GM23338 (cell line): ENCODE measurements at regions not wholly inside any gene's neighbourhood (a gene's known extent, or its start where the extent isn't known, plus 50 kb on each side); places are given as distances from the start of the nearest gene placed in this dataset.

Experiments used
- ATAC-seq: fragments of 200-7000 bp; cut with Tn5 transposase; 3 replicates; pipeline ENCODE4 v1.9.1; 2020
- DNase-seq: peaks from one replicate; pipeline ENCODE4 v3.0.0-alpha.2; 2015; ENCODE audit warnings: low spot score
- H2AFZ ChIP-seq: fragments of 200-600 bp; sonication (generic); 2 replicates; pipeline ENCODE4 v1.8.0; 2016; ENCODE audit warnings: antibody characterized with exemption, mild to moderate bottlenecking, moderate library complexity
- H3F3A ChIP-seq: fragments of 200-600 bp; sonication (generic); replicated peaks from 2 replicates; pipeline ENCODE4 v1.8.0; 2017; ENCODE audit warnings: antibody characterized with exemption, mixed run types, low read depth
- H3K27ac ChIP-seq: fragments of 200-600 bp; sonication (generic); 2 replicates; pipeline ENCODE4 v1.6.1; 2016; ENCODE audit warnings: low read depth
- H3K27me3 ChIP-seq: fragments of 200-600 bp; sonication (generic); 2 replicates; pipeline ENCODE4 v1.8.0; 2016; ENCODE audit warnings: mild to moderate bottlenecking, mixed run types, moderate library complexity; ENCODE audit not compliant: insufficient read depth
- H3K36me3 ChIP-seq: fragments of 200-600 bp; sonication (generic); 2 replicates; pipeline ENCODE4 v1.8.0; 2016; ENCODE audit warnings: mild to moderate bottlenecking; ENCODE audit not compliant: insufficient read depth
- H3K4me1 ChIP-seq: fragments of 200-600 bp; sonication (generic); 2 replicates; pipeline ENCODE4 v1.8.0; 2016; ENCODE audit warnings: mild to moderate bottlenecking, moderate library complexity; ENCODE audit not compliant: insufficient read depth
- H3K4me2 ChIP-seq: fragments of 200-600 bp; sonication (generic); 2 replicates; pipeline ENCODE4 v1.7.1; 2017; ENCODE audit warnings: mixed run types
- H3K4me3 ChIP-seq: fragments of 200-600 bp; sonication (generic); 2 replicates; pipeline ENCODE4 v1.6.1; 2016; ENCODE audit warnings: mixed run types
- H3K79me2 ChIP-seq: fragments of 200-600 bp; sonication (generic); replicated peaks from 2 replicates; pipeline ENCODE4 v1.8.0; 2017; ENCODE audit warnings: mild to moderate bottlenecking; ENCODE audit not compliant: insufficient read depth
- H3K9me2 ChIP-seq: fragments of 200-600 bp; sonication (generic); 2 replicates; pipeline ENCODE4 v1.8.0; 2017; ENCODE audit not compliant: insufficient read depth
- H4K20me1 ChIP-seq: fragments of 200-600 bp; sonication (generic); replicated peaks from 2 replicates; pipeline ENCODE4 v1.8.0; 2017; ENCODE audit warnings: mild to moderate bottlenecking; ENCODE audit not compliant: insufficient read depth
- H3K27ac Mint-ChIP-seq: 2 replicates; pipeline ENCODE4 v1.8.0; 2020; ENCODE audit warnings: inconsistent platforms, mild to moderate bottlenecking, moderate library complexity, mixed read lengths
- H3K27me3 Mint-ChIP-seq: 3 replicates; pipeline ENCODE4 v1.8.0; 2022; ENCODE audit warnings: low read depth, mild to moderate bottlenecking, moderate library complexity, mixed read lengths, inconsistent platforms; ENCODE audit not compliant: insufficient read depth, poor library complexity
- H3K36me3 Mint-ChIP-seq: 3 replicates; pipeline ENCODE4 v1.8.0; 2021; ENCODE audit warnings: low read depth, mild to moderate bottlenecking, inconsistent platforms, moderate library complexity, mixed read lengths
- H3K4me1 Mint-ChIP-seq: 3 replicates; pipeline ENCODE4 v1.8.0; 2020; ENCODE audit warnings: mild to moderate bottlenecking, inconsistent platforms, mixed read lengths
- H3K4me3 Mint-ChIP-seq: 3 replicates; pipeline ENCODE4 v1.8.0; 2021; ENCODE audit warnings: moderate library complexity, mild to moderate bottlenecking, inconsistent platforms, mixed read lengths
- H3K9me3 Mint-ChIP-seq: 3 replicates; pipeline ENCODE4 v1.8.0; 2020; ENCODE audit warnings: moderate library complexity, mild to moderate bottlenecking, inconsistent platforms, mixed read lengths
- EZH2 ChIP-seq: fragments of 200-600 bp; sonication (generic); IDR thresholded peaks from one replicate; pipeline ENCODE4 v1.8.0; 2017; ENCODE audit warnings: antibody characterized with exemption, mild to moderate bottlenecking, low read depth; ENCODE audit not compliant: unreplicated experiment
- EZH2phosphoT487 ChIP-seq: fragments of 200-600 bp; sonication (generic); IDR thresholded peaks from one replicate; pipeline ENCODE4 v1.8.1; 2018; ENCODE audit warnings: antibody characterized with exemption; ENCODE audit not compliant: unreplicated experiment
- JUNB ChIP-seq: IDR thresholded peaks from one replicate; pipeline ENCODE4 v1.6.1; 2016; ENCODE audit warnings: antibody characterized with exemption; ENCODE audit not compliant: unreplicated experiment
- NANOG ChIP-seq: IDR thresholded peaks from 2 replicates; pipeline ENCODE4 v1.6.1; 2016; ENCODE audit warnings: antibody characterized with exemption, borderline replicate concordance
- POLR2AphosphoS5 ChIP-seq: IDR thresholded peaks from 2 replicates; pipeline ENCODE4 v1.6.1; 2016; ENCODE audit warnings: antibody characterized with exemption, low read depth
- ZNF331 ChIP-seq: fragments of 250-450 bp; sonication (Bioruptor Pico); IDR thresholded peaks from 2 replicates; pipeline ENCODE4 v1.5.0; 2020; ENCODE audit warnings: low read depth, mild to moderate bottlenecking, moderate library complexity
- TF ChIP-seq, protein P1 (sequence below): fragments of 250-450 bp; sonication (Bioruptor Pico); IDR thresholded peaks from 2 replicates; pipeline ENCODE4 v1.5.0; 2020; ENCODE audit warnings: mild to moderate bottlenecking, moderate library complexity
- TF ChIP-seq, protein P2 (sequence below), 2 experiments: fragments of 200-600 bp in 1 of 2; sonication (generic) in 1 of 2; conservative IDR thresholded peaks; 2 replicates each; pipeline versions ENCODE4 v1.5.1 to v1.6.1; 2016 to 2017; ENCODE audit warnings: antibody characterized with exemption in 2 of 2, low read depth in 2 of 2, mild to moderate bottlenecking in 2 of 2, moderate library complexity in 1 of 2
- TF ChIP-seq, protein P3 (sequence below): IDR thresholded peaks from one replicate; pipeline ENCODE4 v1.6.1; 2018; ENCODE audit warnings: antibody characterized with exemption; ENCODE audit not compliant: unreplicated experiment

DNA sequence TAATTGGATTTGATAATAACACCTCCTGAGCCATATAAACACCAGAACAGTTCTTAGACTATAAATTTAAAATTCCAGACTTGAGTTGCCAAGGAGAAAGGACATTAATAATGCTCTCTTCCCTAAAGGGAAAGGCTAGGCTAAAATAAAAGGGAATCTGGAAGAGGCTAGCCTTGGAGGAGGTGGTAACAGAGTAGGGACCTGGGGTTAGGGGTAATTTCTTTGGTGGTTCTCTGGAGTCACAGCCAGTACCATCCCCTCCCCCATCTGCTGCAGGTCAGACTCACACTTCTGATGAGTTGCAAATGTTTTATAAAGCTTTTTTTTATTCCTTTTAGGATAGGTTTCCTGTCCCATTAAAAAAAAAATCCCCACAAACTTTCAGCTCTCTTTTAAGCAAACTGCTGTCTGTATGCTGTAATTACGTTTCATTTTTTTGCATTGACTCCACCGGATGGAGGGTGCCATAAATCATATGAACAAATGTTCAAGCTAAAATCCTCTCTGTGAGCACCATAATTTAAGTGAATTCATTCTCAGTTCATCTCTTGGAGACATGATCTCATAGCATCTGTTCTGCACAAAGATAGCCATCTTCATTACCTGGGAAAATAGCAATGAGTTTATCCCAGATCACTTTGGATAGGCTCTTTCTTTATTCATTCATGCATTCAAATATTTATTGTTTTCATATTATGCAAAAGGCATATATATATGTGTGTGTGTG lies 379.6 kb downstream of the TTLL7 start:
- no peaks in the 10 kb centered on the region for H4K20me1 ChIP-seq
- H3K4me1 ChIP-seq, result peaks cover 52% of the 10 kb centered on the region
- no peaks in the 10 kb centered on the region for H3K36me3 ChIP-seq
- H3K4me3 Mint-ChIP-seq, result no peak overlapping the region
- no peaks in the 10 kb centered on the region for H3K9me3 Mint-ChIP-seq
- H2AFZ ChIP-seq, result no peak overlapping the region
- ATAC-seq (no peak), DNase-seq (no peak)
- no peak overlapping the region for H3K27ac ChIP-seq
- no peak overlapping the region for H3K27ac Mint-ChIP-seq
- no peaks in the 10 kb centered on the region for H3K9me2 ChIP-seq
- H3K4me2 ChIP-seq, result peak overlapping the region; percentile 39
- no peaks in the 10 kb centered on the region for H3K36me3 Mint-ChIP-seq
- TF ChIP-seq JUNB (no peak), EZH2phosphoT487 (no peak), EZH2 (no peak), NANOG (no peak), POLR2AphosphoS5 (no peak), ZNF331 (CRISPR knock-in tag) (no peak)
- TF ChIP-seq, protein P1, sequence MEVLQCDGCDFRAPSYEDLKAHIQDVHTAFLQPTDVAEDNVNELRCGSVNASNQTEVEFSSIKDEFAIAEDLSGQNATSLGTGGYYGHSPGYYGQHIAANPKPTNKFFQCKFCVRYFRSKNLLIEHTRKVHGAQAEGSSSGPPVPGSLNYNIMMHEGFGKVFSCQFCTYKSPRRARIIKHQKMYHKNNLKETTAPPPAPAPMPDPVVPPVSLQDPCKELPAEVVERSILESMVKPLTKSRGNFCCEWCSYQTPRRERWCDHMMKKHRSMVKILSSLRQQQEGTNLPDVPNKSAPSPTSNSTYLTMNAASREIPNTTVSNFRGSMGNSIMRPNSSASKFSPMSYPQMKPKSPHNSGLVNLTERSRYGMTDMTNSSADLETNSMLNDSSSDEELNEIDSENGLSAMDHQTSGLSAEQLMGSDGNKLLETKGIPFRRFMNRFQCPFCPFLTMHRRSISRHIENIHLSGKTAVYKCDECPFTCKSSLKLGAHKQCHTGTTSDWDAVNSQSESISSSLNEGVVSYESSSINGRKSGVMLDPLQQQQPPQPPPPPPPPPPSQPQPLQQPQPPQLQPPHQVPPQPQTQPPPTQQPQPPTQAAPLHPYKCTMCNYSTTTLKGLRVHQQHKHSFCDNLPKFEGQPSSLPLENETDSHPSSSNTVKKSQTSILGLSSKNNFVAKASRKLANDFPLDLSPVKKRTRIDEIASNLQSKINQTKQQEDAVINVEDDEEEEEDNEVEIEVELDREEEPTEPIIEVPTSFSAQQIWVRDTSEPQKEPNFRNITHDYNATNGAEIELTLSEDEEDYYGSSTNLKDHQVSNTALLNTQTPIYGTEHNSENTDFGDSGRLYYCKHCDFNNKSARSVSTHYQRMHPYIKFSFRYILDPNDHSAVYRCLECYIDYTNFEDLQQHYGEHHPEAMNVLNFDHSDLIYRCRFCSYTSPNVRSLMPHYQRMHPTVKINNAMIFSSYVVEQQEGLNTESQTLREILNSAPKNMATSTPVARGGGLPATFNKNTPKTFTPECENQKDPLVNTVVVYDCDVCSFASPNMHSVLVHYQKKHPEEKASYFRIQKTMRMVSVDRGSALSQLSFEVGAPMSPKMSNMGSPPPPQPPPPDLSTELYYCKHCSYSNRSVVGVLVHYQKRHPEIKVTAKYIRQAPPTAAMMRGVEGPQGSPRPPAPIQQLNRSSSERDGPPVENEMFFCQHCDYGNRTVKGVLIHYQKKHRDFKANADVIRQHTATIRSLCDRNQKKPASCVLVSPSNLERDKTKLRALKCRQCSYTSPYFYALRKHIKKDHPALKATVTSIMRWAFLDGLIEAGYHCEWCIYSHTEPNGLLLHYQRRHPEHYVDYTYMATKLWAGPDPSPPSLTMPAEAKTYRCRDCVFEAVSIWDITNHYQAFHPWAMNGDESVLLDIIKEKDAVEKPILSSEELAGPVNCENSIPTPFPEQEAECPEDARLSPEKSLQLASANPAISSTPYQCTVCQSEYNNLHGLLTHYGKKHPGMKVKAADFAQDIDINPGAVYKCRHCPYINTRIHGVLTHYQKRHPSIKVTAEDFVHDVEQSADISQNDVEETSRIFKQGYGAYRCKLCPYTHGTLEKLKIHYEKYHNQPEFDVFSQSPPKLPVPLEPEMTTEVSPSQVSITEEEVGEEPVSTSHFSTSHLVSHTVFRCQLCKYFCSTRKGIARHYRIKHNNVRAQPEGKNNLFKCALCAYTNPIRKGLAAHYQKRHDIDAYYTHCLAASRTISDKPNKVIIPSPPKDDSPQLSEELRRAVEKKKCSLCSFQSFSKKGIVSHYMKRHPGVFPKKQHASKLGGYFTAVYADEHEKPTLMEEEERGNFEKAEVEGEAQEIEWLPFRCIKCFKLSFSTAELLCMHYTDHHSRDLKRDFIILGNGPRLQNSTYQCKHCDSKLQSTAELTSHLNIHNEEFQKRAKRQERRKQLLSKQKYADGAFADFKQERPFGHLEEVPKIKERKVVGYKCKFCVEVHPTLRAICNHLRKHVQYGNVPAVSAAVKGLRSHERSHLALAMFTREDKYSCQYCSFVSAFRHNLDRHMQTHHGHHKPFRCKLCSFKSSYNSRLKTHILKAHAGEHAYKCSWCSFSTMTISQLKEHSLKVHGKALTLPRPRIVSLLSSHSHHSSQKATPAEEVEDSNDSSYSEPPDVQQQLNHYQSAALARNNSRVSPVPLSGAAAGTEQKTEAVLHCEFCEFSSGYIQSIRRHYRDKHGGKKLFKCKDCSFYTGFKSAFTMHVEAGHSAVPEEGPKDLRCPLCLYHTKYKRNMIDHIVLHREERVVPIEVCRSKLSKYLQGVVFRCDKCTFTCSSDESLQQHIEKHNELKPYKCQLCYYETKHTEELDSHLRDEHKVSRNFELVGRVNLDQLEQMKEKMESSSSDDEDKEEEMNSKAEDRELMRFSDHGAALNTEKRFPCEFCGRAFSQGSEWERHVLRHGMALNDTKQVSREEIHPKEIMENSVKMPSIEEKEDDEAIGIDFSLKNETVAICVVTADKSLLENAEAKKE (CRISPR knock-in tag), result no peak
- TF ChIP-seq, protein P2, sequence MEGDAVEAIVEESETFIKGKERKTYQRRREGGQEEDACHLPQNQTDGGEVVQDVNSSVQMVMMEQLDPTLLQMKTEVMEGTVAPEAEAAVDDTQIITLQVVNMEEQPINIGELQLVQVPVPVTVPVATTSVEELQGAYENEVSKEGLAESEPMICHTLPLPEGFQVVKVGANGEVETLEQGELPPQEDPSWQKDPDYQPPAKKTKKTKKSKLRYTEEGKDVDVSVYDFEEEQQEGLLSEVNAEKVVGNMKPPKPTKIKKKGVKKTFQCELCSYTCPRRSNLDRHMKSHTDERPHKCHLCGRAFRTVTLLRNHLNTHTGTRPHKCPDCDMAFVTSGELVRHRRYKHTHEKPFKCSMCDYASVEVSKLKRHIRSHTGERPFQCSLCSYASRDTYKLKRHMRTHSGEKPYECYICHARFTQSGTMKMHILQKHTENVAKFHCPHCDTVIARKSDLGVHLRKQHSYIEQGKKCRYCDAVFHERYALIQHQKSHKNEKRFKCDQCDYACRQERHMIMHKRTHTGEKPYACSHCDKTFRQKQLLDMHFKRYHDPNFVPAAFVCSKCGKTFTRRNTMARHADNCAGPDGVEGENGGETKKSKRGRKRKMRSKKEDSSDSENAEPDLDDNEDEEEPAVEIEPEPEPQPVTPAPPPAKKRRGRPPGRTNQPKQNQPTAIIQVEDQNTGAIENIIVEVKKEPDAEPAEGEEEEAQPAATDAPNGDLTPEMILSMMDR (conservative IDR thresholded peaks at IDR 0.05; ENCODE audit: low read depth in 2 of 2), result no peak
- TF ChIP-seq, protein P3, sequence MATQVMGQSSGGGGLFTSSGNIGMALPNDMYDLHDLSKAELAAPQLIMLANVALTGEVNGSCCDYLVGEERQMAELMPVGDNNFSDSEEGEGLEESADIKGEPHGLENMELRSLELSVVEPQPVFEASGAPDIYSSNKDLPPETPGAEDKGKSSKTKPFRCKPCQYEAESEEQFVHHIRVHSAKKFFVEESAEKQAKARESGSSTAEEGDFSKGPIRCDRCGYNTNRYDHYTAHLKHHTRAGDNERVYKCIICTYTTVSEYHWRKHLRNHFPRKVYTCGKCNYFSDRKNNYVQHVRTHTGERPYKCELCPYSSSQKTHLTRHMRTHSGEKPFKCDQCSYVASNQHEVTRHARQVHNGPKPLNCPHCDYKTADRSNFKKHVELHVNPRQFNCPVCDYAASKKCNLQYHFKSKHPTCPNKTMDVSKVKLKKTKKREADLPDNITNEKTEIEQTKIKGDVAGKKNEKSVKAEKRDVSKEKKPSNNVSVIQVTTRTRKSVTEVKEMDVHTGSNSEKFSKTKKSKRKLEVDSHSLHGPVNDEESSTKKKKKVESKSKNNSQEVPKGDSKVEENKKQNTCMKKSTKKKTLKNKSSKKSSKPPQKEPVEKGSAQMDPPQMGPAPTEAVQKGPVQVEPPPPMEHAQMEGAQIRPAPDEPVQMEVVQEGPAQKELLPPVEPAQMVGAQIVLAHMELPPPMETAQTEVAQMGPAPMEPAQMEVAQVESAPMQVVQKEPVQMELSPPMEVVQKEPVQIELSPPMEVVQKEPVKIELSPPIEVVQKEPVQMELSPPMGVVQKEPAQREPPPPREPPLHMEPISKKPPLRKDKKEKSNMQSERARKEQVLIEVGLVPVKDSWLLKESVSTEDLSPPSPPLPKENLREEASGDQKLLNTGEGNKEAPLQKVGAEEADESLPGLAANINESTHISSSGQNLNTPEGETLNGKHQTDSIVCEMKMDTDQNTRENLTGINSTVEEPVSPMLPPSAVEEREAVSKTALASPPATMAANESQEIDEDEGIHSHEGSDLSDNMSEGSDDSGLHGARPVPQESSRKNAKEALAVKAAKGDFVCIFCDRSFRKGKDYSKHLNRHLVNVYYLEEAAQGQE, result no peak
- H3K4me3 ChIP-seq, result no peak overlapping the region
- no peaks in the 10 kb centered on the region for H3K79me2 ChIP-seq
- H3K27me3 ChIP-seq, result no peaks in the 10 kb centered on the region
- peaks cover 52% of the 10 kb centered on the region for H3K4me1 Mint-ChIP-seq
- peaks cover 1% of the 10 kb centered on the region for H3K27me3 Mint-ChIP-seq
- H3F3A ChIP-seq, result no peaks in the 10 kb centered on the region
